GM23338 (cell line): ENCODE measurements at regions not wholly inside any gene's neighbourhood (a gene's known extent, or its start where the extent isn't known, plus 50 kb on each side); places are given as distances from the start of the nearest gene placed in this dataset.

Experiments used
- ATAC-seq: fragments of 200-7000 bp; cut with Tn5 transposase; 3 replicates; pipeline ENCODE4 v1.9.1; 2020
- DNase-seq: peaks from one replicate; pipeline ENCODE4 v3.0.0-alpha.2; 2015; ENCODE audit warnings: low spot score
- H2AFZ ChIP-seq: fragments of 200-600 bp; sonication (generic); 2 replicates; pipeline ENCODE4 v1.8.0; 2016; ENCODE audit warnings: antibody characterized with exemption, mild to moderate bottlenecking, moderate library complexity
- H3F3A ChIP-seq: fragments of 200-600 bp; sonication (generic); replicated peaks from 2 replicates; pipeline ENCODE4 v1.8.0; 2017; ENCODE audit warnings: antibody characterized with exemption, mixed run types, low read depth
- H3K27ac ChIP-seq: fragments of 200-600 bp; sonication (generic); 2 replicates; pipeline ENCODE4 v1.6.1; 2016; ENCODE audit warnings: low read depth
- H3K27me3 ChIP-seq: fragments of 200-600 bp; sonication (generic); 2 replicates; pipeline ENCODE4 v1.8.0; 2016; ENCODE audit warnings: mild to moderate bottlenecking, mixed run types, moderate library complexity; ENCODE audit not compliant: insufficient read depth
- H3K36me3 ChIP-seq: fragments of 200-600 bp; sonication (generic); 2 replicates; pipeline ENCODE4 v1.8.0; 2016; ENCODE audit warnings: mild to moderate bottlenecking; ENCODE audit not compliant: insufficient read depth
- H3K4me1 ChIP-seq: fragments of 200-600 bp; sonication (generic); 2 replicates; pipeline ENCODE4 v1.8.0; 2016; ENCODE audit warnings: mild to moderate bottlenecking, moderate library complexity; ENCODE audit not compliant: insufficient read depth
- H3K4me2 ChIP-seq: fragments of 200-600 bp; sonication (generic); 2 replicates; pipeline ENCODE4 v1.7.1; 2017; ENCODE audit warnings: mixed run types
- H3K4me3 ChIP-seq: fragments of 200-600 bp; sonication (generic); 2 replicates; pipeline ENCODE4 v1.6.1; 2016; ENCODE audit warnings: mixed run types
- H3K79me2 ChIP-seq: fragments of 200-600 bp; sonication (generic); replicated peaks from 2 replicates; pipeline ENCODE4 v1.8.0; 2017; ENCODE audit warnings: mild to moderate bottlenecking; ENCODE audit not compliant: insufficient read depth
- H3K9me2 ChIP-seq: fragments of 200-600 bp; sonication (generic); 2 replicates; pipeline ENCODE4 v1.8.0; 2017; ENCODE audit not compliant: insufficient read depth
- H4K20me1 ChIP-seq: fragments of 200-600 bp; sonication (generic); replicated peaks from 2 replicates; pipeline ENCODE4 v1.8.0; 2017; ENCODE audit warnings: mild to moderate bottlenecking; ENCODE audit not compliant: insufficient read depth
- H3K27ac Mint-ChIP-seq: 2 replicates; pipeline ENCODE4 v1.8.0; 2020; ENCODE audit warnings: inconsistent platforms, mild to moderate bottlenecking, moderate library complexity, mixed read lengths
- H3K27me3 Mint-ChIP-seq: 3 replicates; pipeline ENCODE4 v1.8.0; 2022; ENCODE audit warnings: low read depth, mild to moderate bottlenecking, moderate library complexity, mixed read lengths, inconsistent platforms; ENCODE audit not compliant: insufficient read depth, poor library complexity
- H3K36me3 Mint-ChIP-seq: 3 replicates; pipeline ENCODE4 v1.8.0; 2021; ENCODE audit warnings: low read depth, mild to moderate bottlenecking, inconsistent platforms, moderate library complexity, mixed read lengths
- H3K4me1 Mint-ChIP-seq: 3 replicates; pipeline ENCODE4 v1.8.0; 2020; ENCODE audit warnings: mild to moderate bottlenecking, inconsistent platforms, mixed read lengths
- H3K4me3 Mint-ChIP-seq: 3 replicates; pipeline ENCODE4 v1.8.0; 2021; ENCODE audit warnings: moderate library complexity, mild to moderate bottlenecking, inconsistent platforms, mixed read lengths
- H3K9me3 Mint-ChIP-seq: 3 replicates; pipeline ENCODE4 v1.8.0; 2020; ENCODE audit warnings: moderate library complexity, mild to moderate bottlenecking, inconsistent platforms, mixed read lengths
- CREB1 ChIP-seq: fragments of 250-450 bp; sonication (Bioruptor Pico); IDR thresholded peaks from 2 replicates; pipeline ENCODE4 v1.5.0; 2020; ENCODE audit warnings: low read depth, mild to moderate bottlenecking, moderate library complexity
- POLR2AphosphoS5 ChIP-seq: IDR thresholded peaks from 2 replicates; pipeline ENCODE4 v1.6.1; 2016; ENCODE audit warnings: antibody characterized with exemption, low read depth
- ZNF114 ChIP-seq: fragments of 250-450 bp; sonication (Bioruptor Pico); IDR thresholded peaks from 2 replicates; pipeline ENCODE4 v1.5.0; 2020; ENCODE audit warnings: mild to moderate bottlenecking, moderate library complexity
- TF ChIP-seq, protein P1 (sequence below), 2 experiments: fragments of 200-600 bp in 1 of 2; sonication (generic) in 1 of 2; conservative IDR thresholded peaks; 2 replicates each; pipeline versions ENCODE4 v1.5.1 to v1.6.1; 2016 to 2017; ENCODE audit warnings: antibody characterized with exemption in 2 of 2, low read depth in 2 of 2, mild to moderate bottlenecking in 2 of 2, moderate library complexity in 1 of 2
- TF ChIP-seq, protein P2 (sequence below): IDR thresholded peaks from 2 replicates; pipeline ENCODE4 v1.6.1; 2016; ENCODE audit warnings: antibody characterized with exemption
- TF ChIP-seq, protein P3 (sequence below): fragments of 250-450 bp; sonication (Bioruptor Pico); IDR thresholded peaks from 2 replicates; pipeline ENCODE4 v1.5.0; 2020; ENCODE audit warnings: mild to moderate bottlenecking, moderate library complexity

DNA sequence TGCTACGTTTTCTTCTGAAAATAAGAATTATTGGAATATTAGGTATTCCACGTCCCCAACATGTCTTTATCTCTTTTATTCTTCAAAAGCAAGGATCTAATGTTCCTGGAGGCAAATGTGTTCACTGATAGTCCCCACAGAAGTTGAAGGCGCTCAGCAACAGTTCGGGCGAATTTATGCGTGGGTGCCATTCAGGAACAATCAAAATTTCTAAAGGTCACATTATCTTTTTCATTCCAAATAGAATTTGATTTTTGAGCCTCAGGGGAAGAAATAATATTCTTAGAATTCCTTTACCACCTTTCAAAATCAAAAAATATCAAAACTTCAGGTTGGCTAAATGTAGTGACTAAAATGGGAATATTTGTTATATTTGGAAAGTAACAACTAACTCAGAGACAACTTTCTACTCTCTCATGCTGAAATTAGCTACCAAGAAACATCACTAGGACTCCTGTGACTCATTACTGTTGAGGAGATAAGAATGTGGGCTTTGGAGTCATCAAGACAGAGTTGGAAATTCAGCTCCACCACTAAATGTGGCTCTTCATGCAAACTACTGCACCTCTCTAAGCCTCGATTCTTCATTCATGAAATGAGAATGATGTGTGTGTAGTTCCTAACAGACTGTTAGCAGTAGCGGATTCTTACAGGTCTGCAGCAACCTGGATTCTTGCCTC, 72.3 kb upstream of the KIT start:
- no peak overlapping the region for H3K4me3 Mint-ChIP-seq
- no peaks in the 10 kb centered on the region for H3K79me2 ChIP-seq
- no peaks in the 10 kb centered on the region for H3K36me3 ChIP-seq
- H3K9me3 Mint-ChIP-seq = no peaks in the 10 kb centered on the region
- DNase-seq (no peak), ATAC-seq (no peak)
- no peak overlapping the region for H3K4me3 ChIP-seq
- H4K20me1 ChIP-seq = no peaks in the 10 kb centered on the region
- no peaks in the 10 kb centered on the region for H3K27me3 Mint-ChIP-seq
- H3F3A ChIP-seq = no peaks in the 10 kb centered on the region
- H2AFZ ChIP-seq = no peak overlapping the region
- no peaks in the 10 kb centered on the region for H3K36me3 Mint-ChIP-seq
- H3K27ac Mint-ChIP-seq = no peak overlapping the region
- H3K4me1 ChIP-seq = no peaks in the 10 kb centered on the region
- H3K27me3 ChIP-seq = no peaks in the 10 kb centered on the region
- TF ChIP-seq, protein P1, sequence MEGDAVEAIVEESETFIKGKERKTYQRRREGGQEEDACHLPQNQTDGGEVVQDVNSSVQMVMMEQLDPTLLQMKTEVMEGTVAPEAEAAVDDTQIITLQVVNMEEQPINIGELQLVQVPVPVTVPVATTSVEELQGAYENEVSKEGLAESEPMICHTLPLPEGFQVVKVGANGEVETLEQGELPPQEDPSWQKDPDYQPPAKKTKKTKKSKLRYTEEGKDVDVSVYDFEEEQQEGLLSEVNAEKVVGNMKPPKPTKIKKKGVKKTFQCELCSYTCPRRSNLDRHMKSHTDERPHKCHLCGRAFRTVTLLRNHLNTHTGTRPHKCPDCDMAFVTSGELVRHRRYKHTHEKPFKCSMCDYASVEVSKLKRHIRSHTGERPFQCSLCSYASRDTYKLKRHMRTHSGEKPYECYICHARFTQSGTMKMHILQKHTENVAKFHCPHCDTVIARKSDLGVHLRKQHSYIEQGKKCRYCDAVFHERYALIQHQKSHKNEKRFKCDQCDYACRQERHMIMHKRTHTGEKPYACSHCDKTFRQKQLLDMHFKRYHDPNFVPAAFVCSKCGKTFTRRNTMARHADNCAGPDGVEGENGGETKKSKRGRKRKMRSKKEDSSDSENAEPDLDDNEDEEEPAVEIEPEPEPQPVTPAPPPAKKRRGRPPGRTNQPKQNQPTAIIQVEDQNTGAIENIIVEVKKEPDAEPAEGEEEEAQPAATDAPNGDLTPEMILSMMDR (conservative IDR thresholded peaks at IDR 0.05; ENCODE audit: low read depth in 2 of 2) = no peak
- TF ChIP-seq POLR2AphosphoS5 (no peak), CREB1 (CRISPR knock-in tag) (no peak), ZNF114 (no peak)
- TF ChIP-seq, protein P2, sequence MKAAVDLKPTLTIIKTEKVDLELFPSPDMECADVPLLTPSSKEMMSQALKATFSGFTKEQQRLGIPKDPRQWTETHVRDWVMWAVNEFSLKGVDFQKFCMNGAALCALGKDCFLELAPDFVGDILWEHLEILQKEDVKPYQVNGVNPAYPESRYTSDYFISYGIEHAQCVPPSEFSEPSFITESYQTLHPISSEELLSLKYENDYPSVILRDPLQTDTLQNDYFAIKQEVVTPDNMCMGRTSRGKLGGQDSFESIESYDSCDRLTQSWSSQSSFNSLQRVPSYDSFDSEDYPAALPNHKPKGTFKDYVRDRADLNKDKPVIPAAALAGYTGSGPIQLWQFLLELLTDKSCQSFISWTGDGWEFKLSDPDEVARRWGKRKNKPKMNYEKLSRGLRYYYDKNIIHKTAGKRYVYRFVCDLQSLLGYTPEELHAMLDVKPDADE = no peak
- TF ChIP-seq, protein P3, sequence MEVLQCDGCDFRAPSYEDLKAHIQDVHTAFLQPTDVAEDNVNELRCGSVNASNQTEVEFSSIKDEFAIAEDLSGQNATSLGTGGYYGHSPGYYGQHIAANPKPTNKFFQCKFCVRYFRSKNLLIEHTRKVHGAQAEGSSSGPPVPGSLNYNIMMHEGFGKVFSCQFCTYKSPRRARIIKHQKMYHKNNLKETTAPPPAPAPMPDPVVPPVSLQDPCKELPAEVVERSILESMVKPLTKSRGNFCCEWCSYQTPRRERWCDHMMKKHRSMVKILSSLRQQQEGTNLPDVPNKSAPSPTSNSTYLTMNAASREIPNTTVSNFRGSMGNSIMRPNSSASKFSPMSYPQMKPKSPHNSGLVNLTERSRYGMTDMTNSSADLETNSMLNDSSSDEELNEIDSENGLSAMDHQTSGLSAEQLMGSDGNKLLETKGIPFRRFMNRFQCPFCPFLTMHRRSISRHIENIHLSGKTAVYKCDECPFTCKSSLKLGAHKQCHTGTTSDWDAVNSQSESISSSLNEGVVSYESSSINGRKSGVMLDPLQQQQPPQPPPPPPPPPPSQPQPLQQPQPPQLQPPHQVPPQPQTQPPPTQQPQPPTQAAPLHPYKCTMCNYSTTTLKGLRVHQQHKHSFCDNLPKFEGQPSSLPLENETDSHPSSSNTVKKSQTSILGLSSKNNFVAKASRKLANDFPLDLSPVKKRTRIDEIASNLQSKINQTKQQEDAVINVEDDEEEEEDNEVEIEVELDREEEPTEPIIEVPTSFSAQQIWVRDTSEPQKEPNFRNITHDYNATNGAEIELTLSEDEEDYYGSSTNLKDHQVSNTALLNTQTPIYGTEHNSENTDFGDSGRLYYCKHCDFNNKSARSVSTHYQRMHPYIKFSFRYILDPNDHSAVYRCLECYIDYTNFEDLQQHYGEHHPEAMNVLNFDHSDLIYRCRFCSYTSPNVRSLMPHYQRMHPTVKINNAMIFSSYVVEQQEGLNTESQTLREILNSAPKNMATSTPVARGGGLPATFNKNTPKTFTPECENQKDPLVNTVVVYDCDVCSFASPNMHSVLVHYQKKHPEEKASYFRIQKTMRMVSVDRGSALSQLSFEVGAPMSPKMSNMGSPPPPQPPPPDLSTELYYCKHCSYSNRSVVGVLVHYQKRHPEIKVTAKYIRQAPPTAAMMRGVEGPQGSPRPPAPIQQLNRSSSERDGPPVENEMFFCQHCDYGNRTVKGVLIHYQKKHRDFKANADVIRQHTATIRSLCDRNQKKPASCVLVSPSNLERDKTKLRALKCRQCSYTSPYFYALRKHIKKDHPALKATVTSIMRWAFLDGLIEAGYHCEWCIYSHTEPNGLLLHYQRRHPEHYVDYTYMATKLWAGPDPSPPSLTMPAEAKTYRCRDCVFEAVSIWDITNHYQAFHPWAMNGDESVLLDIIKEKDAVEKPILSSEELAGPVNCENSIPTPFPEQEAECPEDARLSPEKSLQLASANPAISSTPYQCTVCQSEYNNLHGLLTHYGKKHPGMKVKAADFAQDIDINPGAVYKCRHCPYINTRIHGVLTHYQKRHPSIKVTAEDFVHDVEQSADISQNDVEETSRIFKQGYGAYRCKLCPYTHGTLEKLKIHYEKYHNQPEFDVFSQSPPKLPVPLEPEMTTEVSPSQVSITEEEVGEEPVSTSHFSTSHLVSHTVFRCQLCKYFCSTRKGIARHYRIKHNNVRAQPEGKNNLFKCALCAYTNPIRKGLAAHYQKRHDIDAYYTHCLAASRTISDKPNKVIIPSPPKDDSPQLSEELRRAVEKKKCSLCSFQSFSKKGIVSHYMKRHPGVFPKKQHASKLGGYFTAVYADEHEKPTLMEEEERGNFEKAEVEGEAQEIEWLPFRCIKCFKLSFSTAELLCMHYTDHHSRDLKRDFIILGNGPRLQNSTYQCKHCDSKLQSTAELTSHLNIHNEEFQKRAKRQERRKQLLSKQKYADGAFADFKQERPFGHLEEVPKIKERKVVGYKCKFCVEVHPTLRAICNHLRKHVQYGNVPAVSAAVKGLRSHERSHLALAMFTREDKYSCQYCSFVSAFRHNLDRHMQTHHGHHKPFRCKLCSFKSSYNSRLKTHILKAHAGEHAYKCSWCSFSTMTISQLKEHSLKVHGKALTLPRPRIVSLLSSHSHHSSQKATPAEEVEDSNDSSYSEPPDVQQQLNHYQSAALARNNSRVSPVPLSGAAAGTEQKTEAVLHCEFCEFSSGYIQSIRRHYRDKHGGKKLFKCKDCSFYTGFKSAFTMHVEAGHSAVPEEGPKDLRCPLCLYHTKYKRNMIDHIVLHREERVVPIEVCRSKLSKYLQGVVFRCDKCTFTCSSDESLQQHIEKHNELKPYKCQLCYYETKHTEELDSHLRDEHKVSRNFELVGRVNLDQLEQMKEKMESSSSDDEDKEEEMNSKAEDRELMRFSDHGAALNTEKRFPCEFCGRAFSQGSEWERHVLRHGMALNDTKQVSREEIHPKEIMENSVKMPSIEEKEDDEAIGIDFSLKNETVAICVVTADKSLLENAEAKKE (CRISPR knock-in tag) = no peak
- H3K27ac ChIP-seq = no peak overlapping the region
- peaks cover 4% of the 10 kb centered on the region; the same call in 1 of the 2 replicates for H3K9me2 ChIP-seq
- no peaks in the 10 kb centered on the region for H3K4me1 Mint-ChIP-seq
- no peak overlapping the region for H3K4me2 ChIP-seq
